GM19043 (cell line): ENCODE measurements at regions not wholly inside any gene's neighbourhood (a gene's known extent, or its start where the extent isn't known, plus 50 kb on each side); places are given as distances from the start of the nearest gene placed in this dataset.
"Not testable (repeated sequence)": the region's sequence is repeated elsewhere in the genome, so short reads cannot be mapped to it uniquely, and the experiment has no call there.

Source experiments
- ATAC-seq: cut with Tn5 transposase; IDR thresholded peaks from one replicate; pipeline ENCODE4 v1.9.1; 2021; ENCODE audit warnings: low read depth; ENCODE audit not compliant: unreplicated experiment

DNA sequence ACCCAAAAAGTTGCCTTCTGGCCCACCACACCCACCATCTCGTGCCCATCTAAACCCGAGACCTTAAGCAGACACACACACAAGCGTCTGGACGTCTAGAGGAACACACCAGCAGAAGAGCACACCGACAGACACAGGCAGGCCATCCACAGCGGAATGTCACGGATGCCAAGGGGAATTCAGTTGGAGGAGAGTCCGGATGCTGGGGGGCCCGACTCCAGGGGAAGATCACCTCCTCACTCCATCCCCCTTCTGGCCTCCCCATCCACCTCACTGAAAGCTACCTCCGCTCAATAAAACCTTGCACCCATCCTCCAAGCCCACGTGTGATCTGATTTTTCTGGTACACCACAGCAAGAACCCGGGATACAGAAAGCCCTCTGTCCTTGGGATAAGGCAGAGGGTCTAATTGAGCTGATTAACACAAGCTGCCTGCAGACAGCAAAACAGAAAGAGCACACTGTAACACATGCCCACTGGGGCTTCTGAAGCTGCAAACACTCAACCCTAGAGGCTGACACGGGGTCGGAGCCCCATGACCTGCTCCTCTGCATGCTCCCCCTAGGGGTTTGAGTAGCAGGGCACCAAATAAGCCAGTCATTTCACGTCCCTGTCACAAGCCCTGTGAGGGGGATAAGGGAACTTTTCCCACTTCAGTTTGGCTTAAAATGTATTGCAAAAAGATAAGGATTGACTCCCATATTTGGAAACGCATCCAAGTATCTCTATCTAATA, 339.6 kb upstream of the PCDH10 start:
- ATAC-seq = no peak

DNA sequence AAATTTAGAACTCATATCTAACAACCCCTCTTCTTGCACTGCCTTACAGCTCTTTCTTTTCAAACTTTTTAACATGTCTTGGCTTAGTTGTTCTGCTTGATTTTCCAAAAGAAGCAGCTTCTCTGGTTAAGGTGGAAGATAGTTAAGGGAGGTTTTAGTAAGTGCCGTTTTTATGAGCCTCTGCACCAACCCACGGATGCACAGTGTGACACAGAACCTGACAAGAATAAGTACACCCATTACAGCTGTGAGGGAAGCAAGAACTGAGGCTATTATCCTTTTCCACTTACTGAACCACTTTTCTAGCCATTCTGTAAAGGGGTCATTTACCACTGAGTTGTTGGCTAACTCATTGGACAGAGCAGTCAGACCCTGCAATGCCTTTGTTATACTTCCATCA, 336.0 kb upstream of the PCDH10 start:
- not testable (repeated sequence) for ATAC-seq

DNA sequence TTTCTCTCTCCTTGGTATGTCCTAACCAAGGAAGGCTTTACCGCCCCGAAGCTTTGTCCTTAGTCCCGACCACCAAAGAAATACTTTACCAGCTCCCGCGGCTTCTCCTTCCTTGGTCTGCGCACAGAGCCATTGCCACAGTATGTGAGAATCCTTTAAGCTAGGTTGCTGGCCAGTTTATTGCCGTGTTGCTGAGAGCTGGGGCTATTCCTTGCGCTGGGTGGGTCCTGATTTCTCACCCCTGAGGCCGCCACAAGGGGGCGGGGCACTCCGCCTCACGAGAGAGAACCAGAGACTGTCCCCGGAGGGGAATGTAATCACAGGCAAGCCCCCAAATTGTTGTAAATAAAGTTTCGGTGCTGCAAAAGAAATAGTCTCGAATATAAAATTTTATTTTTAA, 331.0 kb upstream of the PCDH10 start:
- no peak for ATAC-seq

DNA sequence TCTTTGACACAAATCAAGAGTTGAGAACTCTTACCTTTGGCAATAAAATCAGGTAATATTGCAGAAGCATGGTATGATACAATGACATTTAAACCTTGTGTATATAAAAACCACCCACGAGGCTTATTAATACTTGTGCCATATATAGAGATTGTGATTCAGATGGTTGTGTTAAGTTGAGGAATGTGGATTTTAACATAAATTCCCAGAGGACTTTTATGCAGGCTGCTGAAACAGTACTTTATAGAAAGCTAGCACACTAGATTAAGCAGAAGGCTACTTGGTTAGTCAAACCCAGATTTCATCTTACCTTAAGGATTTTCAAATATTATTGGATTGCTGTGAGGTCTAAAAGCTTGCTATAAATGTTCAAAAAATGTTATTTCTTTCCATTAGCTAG, 325.7 kb upstream of the PCDH10 start:
- no peak for ATAC-seq

DNA sequence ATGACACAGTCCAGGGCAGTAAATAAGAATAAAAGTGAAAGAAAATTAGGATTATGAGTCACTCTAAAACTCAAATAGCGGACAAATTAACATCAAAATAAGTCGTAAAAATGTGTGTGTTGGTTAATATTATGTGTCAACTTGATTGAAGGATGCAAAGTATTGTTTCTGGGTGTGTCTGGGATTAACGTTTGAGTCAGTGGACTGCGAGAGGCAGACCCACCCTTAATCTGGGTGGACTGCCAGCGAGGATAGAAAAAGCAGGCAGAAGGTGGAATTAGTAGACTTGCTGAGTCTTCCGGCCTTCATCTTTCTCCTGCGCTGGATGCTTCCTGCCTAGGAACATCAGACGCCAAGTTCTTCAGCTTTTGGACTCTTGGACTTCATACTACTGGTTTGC, 324.3 kb upstream of the PCDH10 start:
- ATAC-seq = no peak

DNA sequence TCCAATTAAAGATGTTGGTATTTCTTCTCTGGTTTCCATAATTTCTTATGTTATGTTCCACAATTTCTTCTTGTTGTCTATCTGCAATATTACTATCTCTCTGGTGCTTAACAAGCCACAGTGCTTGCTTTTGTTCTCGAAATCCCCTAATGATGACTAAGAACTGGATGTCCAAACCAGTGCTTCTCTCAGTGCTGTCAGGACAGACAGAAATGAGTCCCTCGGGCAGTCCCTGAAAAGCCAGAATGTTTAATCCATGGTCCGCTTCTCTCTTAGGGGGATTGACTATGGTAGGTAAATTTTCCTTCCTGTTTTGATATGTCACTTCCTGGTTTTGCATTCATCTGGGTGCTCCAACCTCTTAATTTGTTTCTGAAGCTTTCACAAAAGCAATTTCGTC, 321.6 kb upstream of the PCDH10 start:
- no peak for ATAC-seq

DNA sequence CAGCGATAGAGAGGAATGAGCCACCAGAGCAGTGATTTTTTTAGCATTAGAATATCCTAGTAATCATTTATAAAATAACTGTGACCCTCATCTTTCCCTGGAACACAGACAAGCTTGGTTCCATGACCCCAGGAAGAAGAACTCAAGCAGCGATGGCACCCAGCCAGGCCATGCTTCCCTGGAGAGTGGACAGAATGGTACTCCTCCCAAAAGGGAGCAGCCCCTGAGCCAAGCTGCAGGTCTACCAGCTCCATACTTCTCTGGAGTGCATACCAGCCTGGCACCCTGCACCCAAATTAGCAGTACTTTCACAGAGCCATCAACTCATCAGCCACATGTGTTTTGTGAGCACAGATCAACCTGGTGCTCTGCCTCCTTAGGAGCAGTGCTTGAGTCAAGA, 310.9 kb upstream of the PCDH10 start:
- no peak for ATAC-seq

DNA sequence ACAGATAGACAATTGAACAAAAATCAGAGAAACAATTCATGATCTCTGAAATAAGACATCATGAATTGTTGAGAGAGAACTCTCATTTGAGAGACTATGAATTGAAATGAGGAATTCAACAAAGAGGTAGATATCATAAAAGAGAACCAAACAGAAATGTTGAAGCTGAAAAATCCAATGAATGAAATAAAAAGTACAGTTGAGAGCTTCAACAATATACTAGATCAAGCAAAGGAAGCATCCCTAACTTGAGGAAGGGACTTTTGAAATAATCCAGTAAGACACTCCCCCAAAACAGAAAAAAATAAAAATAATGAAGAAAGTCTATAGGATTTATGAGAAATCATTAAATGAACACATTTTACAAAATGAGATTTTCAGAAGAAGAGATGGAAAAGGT, 310.0 kb upstream of the PCDH10 start:
- no peak for ATAC-seq

DNA sequence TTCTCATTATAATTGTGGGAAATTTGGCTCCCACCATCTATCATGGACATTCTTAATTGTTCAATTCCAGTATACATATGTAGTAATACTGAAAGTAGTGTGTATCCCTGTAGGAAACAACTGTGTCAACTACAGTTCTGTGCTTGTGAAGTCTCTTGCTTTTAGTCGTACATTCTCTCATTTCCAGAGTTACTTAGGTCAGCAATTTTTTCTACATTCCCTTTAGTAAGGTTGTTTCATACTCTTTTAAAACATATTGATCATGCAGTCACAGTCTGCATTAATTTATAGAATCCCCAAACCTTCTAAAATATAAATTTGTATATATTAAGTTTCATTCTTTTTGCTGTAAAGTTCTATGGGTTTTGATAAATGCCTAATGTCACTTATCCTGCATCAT, 289.2 kb upstream of the PCDH10 start:
- no peak for ATAC-seq

DNA sequence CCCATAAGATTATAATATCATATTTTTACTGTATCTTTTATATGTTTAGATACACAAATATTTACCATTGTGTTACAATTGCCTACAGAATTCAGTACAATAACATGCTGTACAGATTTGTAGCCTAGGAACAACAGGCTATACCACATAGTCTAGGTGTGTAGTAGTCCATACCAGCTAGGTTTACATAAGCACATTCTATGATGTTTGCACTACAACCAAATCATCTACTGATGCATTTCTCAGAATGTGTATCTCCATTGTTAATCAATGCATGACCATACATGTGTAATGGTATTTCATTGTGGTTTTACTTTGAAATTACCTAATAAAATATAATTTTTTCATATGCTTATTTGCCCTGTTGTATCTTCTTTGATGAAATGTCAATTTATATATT, 288.1 kb upstream of the PCDH10 start:
- ATAC-seq = no peak

DNA sequence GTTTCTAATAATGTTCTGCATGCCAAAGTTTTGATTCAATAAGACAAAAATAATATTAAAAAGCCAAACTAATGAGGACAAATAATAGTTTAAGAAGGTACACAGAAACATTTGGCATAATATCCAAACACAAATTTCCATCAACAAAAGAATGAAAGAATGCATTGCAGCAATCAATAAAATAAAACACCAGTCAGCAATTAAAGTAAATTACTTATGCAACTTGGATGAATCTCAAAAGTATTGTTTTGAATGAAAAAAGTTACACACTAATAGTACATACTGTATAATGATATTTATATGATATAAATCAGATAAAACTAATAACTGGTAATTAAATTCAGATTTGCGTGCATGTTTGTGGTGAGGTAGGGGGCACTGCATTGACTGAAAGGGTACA, 285.5 kb upstream of the PCDH10 start:
- no peak for ATAC-seq

DNA sequence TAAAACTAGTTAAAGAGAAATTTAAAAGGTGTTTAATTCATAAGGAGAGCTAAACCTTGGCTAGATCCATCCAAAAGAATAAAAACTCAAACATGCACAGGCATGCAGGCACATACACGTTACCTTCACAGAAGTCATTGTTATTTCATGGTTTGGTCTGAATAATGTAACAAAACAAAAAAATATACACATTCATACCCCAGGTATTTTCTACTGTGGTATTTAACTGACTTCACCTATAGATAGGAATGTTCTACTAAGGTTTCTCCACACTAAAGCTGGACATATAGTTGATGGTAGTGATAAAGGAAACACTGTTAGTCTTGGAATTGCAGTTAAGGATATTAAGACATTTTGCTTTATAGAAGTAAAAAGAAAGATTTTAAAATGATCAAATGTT, 283.6 kb upstream of the PCDH10 start:
- ATAC-seq = no peak

DNA sequence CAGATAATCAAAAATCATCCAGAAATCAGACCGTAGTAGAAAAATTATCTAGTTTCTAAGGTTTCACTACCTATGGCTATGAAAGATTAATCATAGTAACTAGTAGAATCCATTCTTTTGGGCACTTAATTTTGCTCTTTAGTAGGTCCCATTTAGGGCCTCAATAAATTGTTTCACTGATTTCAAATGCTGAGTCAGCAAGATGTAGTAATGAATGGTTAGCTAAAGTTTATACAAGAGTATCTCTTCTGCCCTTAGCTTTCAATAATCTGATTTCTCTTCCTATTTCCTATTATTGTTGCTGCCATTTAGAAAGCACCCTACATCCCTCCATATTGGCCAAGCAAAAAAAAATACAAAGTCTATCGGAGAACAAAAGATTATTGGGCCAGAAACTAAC, 283.2 kb upstream of the PCDH10 start:
- no peak for ATAC-seq

DNA sequence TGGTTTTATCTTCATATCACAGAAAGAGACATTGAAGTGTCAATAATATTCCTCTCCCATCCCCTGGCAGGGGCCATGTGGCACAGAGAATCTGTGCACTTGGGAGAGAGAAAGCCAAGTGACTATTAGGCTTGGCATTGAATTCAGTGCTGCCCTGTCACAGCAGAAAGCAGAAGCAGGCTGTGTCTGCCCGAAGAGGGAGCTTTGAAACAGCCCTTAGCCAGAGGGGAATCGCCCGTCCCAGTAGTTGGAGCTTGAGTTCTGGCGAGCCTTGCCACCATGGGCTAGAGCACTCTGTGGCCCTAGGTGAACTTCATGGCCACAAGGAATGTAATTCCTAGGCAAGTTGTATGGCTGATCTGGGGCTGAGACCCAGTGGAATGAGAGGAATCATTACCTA, 282.5 kb upstream of the PCDH10 start:
- no peak for ATAC-seq

DNA sequence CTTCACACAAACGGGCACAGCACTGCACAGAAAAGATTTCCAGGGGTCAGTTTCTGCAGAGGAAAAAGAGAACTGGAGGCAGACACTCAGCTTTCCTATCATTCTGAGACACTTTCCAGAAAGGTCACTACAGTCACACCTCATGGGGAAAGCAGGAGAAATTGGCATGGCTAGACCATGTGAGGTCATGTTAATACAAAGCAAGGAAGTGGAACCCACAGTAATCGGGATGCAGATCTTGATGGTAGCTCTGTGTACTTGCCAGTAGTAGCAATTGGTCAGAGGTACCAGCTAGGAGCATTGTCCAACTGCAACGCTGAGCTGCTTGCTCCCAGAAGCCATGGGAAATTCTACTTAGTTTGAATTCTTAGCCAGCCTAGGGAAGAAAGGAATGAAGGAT, 255.3 kb upstream of the PCDH10 start:
- no peak for ATAC-seq

DNA sequence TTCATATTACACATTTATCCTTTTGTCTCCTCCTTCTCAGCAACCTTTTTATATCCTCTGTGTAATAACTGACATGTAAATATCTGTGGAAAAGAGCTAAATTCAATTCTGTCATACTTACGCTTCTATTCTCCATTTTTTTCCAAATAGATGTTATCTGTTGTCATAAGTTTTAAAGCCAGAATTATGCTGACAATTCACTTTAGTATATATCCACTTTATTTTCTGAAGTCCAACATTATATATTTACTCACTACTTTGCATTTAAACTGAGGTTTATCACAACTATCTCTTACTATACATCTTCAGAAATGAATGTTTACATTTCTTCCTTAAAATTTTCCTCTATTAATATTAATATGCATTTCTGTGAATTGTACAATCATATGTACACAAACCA, 247.9 kb upstream of the PCDH10 start:
- no peak for ATAC-seq

DNA sequence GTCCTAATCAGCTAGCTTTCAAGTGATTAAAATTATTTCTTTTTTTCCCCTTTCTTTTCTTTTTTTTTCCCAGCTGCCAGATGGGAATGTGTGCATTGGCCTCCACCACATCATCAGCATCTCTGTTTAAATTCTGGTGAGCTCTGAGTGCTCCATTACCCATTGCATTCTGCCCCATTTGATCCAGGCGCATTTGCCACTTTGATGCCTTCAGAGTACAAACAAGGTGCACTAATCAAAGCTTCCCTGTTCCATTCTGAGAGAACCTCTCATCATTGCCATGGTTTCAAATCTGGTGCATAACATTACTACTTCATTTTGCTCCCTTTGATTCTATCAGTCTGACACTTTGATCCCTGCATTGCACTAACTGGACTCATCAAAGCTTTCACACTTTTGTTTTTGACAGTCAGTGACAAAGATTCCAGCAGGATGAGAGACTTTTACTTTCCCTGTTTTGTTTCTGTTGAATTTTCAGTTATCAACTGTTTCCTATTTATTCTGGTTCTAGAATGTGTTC, 238.8 kb upstream of the PCDH10 start:
- ATAC-seq = no peak

DNA sequence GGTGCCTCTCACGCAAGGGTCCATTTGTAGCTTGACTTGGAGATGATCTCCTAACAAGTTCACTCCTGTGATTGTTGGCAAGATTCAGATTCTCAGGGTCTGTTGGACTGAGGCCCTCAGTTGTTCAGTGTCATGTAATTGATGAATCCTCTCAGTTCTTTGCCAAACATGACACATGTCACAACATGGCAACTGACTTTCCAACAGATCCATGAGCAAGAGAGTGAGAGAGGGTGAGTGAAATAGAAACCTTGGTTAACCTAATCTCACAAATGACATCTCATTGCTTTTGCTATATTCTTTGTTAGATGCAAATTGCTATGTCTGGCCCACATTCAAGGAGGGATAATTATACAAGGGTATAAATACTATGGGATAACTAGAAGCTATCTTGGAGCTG, 231.0 kb upstream of the PCDH10 start:
- ATAC-seq = no peak

DNA sequence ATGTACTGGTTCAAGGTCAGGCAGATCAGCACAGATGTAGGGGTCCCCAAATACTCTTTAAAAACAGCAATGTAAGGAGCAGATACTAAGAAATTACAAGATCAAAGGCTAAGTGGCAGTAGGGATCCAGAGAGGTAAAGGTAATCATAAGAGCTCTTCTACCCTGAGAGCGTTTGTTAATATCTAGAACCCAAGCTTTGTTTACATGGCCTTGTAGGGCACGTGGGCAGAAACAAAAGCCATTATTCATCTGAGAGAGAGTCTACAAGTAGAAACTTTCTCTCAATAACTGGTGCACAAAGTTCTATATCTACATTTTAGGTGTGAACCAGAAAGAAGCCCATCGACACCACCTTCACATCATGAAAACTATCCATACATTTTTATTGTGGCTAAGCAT, 225.6 kb upstream of the PCDH10 start:
- no peak for ATAC-seq

DNA sequence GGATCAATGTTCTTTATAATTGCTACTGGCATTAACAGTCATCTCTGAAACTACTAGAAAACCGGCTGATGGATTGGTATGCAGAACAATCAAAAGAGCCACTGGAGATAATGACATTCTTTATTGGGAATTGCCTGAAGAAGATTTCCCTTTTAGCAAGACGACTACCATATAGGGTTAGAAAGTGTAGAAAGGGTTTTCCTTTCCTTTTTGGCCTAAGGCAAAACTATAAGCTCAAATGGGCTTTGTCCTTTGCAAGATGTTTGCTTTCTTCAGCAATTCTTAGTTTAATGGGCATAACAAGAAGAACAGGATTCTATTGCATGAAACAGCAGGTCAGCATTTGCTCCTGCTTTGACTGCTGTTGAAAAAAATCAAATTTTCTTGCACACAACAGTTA, 214.2 kb upstream of the PCDH10 start:
- no peak for ATAC-seq

DNA sequence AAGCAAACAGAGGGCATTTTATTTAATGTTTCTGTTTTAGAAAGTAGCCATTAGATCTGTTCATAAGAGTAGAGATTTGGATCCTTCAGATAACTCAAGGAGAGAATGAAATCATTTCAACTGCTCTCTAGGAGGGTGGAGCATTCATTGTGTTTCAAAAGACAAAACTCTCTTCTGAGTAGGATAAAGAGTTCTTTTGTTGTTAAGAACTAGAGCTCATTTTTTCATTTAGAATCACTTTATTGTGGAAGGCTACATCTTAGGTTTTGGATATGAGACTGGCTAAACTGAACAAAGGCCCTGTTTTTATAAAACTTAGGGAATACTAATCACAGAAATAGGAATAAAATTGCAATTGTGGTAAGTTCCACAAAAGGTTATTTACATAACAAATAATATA, 193.9 kb upstream of the PCDH10 start:
- ATAC-seq = no peak

DNA sequence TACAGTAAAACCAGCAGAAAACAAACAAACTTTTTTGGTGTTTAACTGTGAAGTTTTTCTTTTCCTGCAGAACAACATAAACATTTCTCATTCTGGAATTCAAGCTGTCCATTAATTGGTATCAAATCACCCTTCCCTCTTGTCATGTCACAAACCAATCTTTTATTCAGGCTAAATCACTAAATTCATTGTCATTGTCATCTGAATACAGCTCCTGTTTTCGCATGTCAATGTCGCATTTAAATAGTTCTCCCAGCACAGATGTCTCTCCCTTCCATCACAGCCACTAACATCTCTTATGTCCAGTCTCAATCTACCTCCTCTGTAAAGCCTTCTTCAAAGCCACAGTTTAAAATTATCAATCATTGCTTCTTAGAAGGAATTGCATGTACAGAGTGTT, 192.1 kb upstream of the PCDH10 start:
- ATAC-seq = no peak
